ENCODE measurements at regions not wholly inside any gene's neighbourhood (a gene's known extent, or its start where the extent isn't known, plus 50 kb on each side); places are given as distances from the start of the nearest gene placed in this dataset.
"Not testable (repeated sequence)": the region's sequence is repeated elsewhere in the genome, so short reads cannot be mapped to it uniquely, and the experiment has no call there.

DNA sequence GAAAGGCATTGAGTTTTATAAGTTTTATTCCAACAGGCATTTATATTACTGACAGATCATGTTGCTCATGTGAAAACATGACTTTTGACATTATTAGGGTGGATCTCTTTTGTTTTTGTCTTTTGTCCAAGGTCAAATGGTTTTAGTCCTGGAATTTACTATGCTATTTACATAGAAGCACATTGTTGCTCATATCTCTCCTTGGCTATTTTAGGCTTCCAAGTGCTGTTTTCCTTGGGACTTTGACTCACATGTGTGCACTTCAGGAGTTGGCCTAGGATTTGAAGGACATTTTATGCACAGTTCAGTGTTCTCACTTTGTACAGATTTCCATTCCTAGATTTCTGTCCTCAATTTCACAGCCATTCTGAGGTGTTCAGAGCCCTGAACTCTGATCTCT, 225.7 kb downstream of the PYDC2 start:
- Mint-ChIP-seq H3K9me3 (ENCODE audit: unreplicated experiment) (no peaks in the 10 kb centered on the region), H3K27me3 (ENCODE audit: unreplicated experiment) (no peaks in the 10 kb centered on the region), H3K4me1 (ENCODE audit: low read depth, unreplicated experiment) (no peaks in the 10 kb centered on the region), H3K27ac (ENCODE audit: unreplicated experiment) (no peak overlapping the region), H3K36me3 (ENCODE audit: unreplicated experiment) (no peaks in the 10 kb centered on the region), H3K4me3 (ENCODE audit: unreplicated experiment) (no peak overlapping the region)
- TF ChIP-seq, protein P1, sequence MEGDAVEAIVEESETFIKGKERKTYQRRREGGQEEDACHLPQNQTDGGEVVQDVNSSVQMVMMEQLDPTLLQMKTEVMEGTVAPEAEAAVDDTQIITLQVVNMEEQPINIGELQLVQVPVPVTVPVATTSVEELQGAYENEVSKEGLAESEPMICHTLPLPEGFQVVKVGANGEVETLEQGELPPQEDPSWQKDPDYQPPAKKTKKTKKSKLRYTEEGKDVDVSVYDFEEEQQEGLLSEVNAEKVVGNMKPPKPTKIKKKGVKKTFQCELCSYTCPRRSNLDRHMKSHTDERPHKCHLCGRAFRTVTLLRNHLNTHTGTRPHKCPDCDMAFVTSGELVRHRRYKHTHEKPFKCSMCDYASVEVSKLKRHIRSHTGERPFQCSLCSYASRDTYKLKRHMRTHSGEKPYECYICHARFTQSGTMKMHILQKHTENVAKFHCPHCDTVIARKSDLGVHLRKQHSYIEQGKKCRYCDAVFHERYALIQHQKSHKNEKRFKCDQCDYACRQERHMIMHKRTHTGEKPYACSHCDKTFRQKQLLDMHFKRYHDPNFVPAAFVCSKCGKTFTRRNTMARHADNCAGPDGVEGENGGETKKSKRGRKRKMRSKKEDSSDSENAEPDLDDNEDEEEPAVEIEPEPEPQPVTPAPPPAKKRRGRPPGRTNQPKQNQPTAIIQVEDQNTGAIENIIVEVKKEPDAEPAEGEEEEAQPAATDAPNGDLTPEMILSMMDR (IDR thresholded peaks at IDR 0.05; ENCODE audit: partially characterized antibody, unreplicated experiment) = no peak
- DNase-seq = no peak

DNA sequence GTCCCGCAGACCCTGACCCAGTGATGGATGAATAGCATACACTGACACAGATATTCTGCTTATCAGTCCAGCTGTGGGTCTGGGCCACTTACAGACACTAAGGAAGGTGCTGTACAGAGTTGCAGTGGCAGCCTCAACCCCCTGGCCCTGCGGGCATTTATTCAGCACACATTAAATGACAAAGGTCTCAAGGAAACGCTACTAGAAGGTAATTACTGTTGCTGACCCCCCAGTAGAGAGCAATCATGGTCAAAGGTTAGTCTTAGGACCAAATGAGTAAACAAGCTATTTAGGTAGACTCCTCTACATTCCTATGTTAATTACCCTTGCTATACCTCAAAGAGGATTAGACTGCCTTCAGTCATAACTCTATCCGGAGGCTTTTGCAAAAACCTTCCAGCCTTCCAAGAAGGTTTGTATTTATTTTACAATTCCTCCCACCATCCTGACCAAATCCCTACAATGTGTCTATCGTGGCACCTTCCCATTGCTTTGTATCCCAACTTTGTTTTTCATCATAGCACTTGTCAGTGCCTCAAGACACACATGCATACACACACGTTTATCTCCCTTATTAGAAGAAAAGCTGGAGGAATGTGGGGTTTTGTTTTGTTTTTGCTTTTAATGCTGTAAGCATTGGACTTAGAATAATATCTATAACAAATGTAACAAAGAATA, 227.9 kb downstream of the PYDC2 start:
- H3K36me3 Mint-ChIP-seq (ENCODE audit: unreplicated experiment) = no peaks in the 10 kb centered on the region
- H3K4me3 Mint-ChIP-seq (ENCODE audit: unreplicated experiment) = no peak overlapping the region
- TF ChIP-seq, protein P1 (IDR thresholded peaks at IDR 0.05; ENCODE audit: partially characterized antibody, unreplicated experiment) = no peak
- H3K27ac Mint-ChIP-seq (ENCODE audit: unreplicated experiment) = no peak overlapping the region
- H3K9me3 Mint-ChIP-seq (ENCODE audit: unreplicated experiment) = no peaks in the 10 kb centered on the region
- no peak for DNase-seq
- no peaks in the 10 kb centered on the region for H3K27me3 Mint-ChIP-seq (ENCODE audit: unreplicated experiment)
- H3K4me1 Mint-ChIP-seq (ENCODE audit: low read depth, unreplicated experiment) = no peaks in the 10 kb centered on the region

DNA sequence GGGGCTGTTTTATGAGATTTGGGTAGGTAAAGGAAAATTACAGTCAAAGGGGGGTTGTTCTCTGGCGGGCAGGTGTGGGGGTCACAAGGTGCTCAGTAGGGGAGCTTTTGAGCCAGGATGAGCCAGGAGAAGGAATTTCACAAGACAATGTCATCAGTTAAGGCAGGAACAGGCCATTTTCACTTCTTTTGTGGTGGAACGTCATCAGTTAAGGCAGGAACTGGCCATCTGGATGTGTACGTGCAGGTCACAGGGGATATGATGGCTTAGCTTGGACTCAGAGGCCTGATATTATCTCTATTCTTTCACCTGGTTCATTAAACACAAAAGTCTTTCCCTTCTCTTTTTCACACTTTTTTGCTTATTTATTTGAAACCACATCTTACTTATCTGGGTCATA, 230.2 kb downstream of the PYDC2 start:
- not testable (repeated sequence) for H3K4me1 Mint-ChIP-seq (ENCODE audit: low read depth, unreplicated experiment); H3K27ac Mint-ChIP-seq (ENCODE audit: unreplicated experiment)

DNA sequence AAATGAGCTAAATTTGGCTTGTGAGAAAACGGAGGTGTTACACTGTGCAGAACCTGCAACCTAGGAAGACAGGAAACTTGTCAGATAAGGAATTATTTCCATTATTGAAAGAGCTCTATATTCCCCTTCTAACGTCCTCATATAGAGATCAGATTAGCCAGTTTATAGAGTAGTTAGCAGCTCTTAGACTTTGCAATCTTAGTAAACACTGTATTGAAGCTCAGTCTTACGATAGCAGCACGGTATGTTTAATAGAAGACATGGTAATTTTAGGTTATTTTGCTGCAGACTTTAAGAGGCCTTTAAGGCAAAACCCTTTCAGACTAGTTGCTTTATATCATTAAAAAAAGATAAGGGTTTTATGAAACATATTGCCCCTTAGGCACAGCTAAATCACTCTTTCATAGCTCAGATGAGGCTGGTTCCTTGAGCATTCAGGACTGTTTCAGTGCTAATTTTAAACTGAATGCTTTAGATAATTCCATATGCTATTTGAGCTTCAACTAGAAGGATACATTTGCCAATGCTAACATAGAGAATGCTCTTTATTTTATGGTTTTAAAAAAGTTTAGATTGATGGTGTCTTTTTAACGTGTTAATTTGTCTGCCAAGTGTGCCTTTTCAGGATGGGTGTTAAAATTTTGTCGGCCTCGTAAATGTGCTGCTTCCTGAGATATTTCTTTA, 234.3 kb downstream of the PYDC2 start:
- H3K27ac Mint-ChIP-seq (ENCODE audit: unreplicated experiment) = no peak overlapping the region

More for the DNA sequence above, 230.2 kb downstream of the PYDC2 start:
- DNase-seq; H3K4me3 Mint-ChIP-seq (ENCODE audit: unreplicated experiment); H3K27me3 Mint-ChIP-seq (ENCODE audit: unreplicated experiment); H3K9me3 Mint-ChIP-seq (ENCODE audit: unreplicated experiment); H3K36me3 Mint-ChIP-seq (ENCODE audit: unreplicated experiment): not testable (repeated sequence)

DNA sequence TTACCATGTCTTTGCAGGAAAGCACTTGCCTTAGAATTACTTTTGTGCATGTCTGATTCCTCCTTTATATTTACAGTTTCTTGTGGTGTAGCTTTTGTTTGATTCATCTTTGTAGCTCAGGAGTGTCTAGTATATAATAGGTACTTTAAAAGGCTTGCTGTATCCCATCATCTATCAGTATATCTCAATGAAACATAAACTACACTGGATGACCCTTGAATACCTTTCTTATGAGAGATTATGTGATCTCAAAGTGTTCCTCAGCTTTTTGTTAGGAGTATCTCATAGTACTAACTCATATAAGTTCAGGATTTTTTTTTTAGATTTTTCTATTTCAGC, 234.8 kb downstream of the PYDC2 start:
- H3K9me3 Mint-ChIP-seq (ENCODE audit: unreplicated experiment) = no peaks in the 10 kb centered on the region
- no peak overlapping the region for H3K4me3 Mint-ChIP-seq (ENCODE audit: unreplicated experiment)
- TF ChIP-seq, protein P1 (IDR thresholded peaks at IDR 0.05; ENCODE audit: partially characterized antibody, unreplicated experiment) = no peak
- H3K4me1 Mint-ChIP-seq (ENCODE audit: low read depth, unreplicated experiment) = no peaks in the 10 kb centered on the region
- no peaks in the 10 kb centered on the region for H3K27me3 Mint-ChIP-seq (ENCODE audit: unreplicated experiment)
- no peak for DNase-seq
- no peaks in the 10 kb centered on the region for H3K36me3 Mint-ChIP-seq (ENCODE audit: unreplicated experiment)
- no peak overlapping the region for H3K27ac Mint-ChIP-seq (ENCODE audit: unreplicated experiment)

More for the DNA sequence above, 234.3 kb downstream of the PYDC2 start:
- TF ChIP-seq, protein P1 (IDR thresholded peaks at IDR 0.05; ENCODE audit: partially characterized antibody, unreplicated experiment) = no peak
- H3K27me3 Mint-ChIP-seq (ENCODE audit: unreplicated experiment) = no peaks in the 10 kb centered on the region
- no peak overlapping the region for H3K4me3 Mint-ChIP-seq (ENCODE audit: unreplicated experiment)
- no peaks in the 10 kb centered on the region for H3K4me1 Mint-ChIP-seq (ENCODE audit: low read depth, unreplicated experiment)
- DNase-seq = no peak
- H3K9me3 Mint-ChIP-seq (ENCODE audit: unreplicated experiment) = no peaks in the 10 kb centered on the region
- H3K36me3 Mint-ChIP-seq (ENCODE audit: unreplicated experiment) = no peaks in the 10 kb centered on the region
